K562 (cell line): ENCODE measurements at regions not wholly inside any gene's neighbourhood (a gene's known extent, or its start where the extent isn't known, plus 50 kb on each side); places are given as distances from the start of the nearest gene placed in this dataset.

Experiments
- ATAC-seq: fragments of 200-7000 bp; cut with Tn5 transposase; 3 replicates; pipeline ENCODE4 v1.9.1; 2020; ENCODE audit warnings: moderate library complexity
- BruUV-seq: library from RNA; stranded (reverse); fragments of 400-500 nt; replicated peaks from 2 replicates; lab custom pipeline; 2021; lab: Mats Ljungman, UMichigan
- CTCF ChIA-PET: fragments of 300-600 bp; formaldehyde crosslinking; extraction: SDS; loops from one replicate; lab custom pipeline; 2021; ENCODE audit warnings: low intra/inter-chr PET ratio; lab: Yijun Ruan, JAX
- POLR2A ChIA-PET: fragments of 300-600, 350-650 bp; sonication (Branson Sonifier 250); formaldehyde crosslinking; extraction: SDS; loops from one replicate; lab custom pipeline; 2021; ENCODE audit warnings: antibody characterized with exemption, inconsistent platforms; lab: Yijun Ruan, JAX
- DNase-seq, 4 experiments: peaks; one replicate each; pipeline versions ENCODE4 v3.0.0 to v3.0.0-alpha.2; 2011 to 2018; ENCODE audit warnings: low spot score in 3 of 4, mixed read lengths in 3 of 4; ENCODE audit errors: extremely low read depth in 1 of 4
- FAIRE-seq: peaks from 2 replicates; lab custom pipeline; 2011; peaks lifted over from hg19 to GRCh38; lab: Jason Lieb, UNC
- H2AFZ ChIP-seq: 2 replicates; pipeline ENCODE4 v1.6.0; 2011; ENCODE audit warnings: low read depth, low read length, control low read depth, inconsistent platforms
- H3K27ac ChIP-seq: fragments of 200-600 bp; 3 replicates; pipeline ENCODE4 v1.8.0; 2011; ENCODE audit warnings: low read depth, mild to moderate bottlenecking, control low read depth, inconsistent platforms, low read length, moderate library complexity, mixed read lengths; ENCODE audit errors: extremely low read depth
- H3K27me3 ChIP-seq, 2 experiments: fragments of 300-600 bp in 1 of 2; 2 replicates in 1 of 2; 3 replicates in 1 of 2; pipeline versions ENCODE4 v1.6.0 to v1.8.0; 2011; ENCODE audit warnings: inconsistent platforms in 2 of 2, low read length in 2 of 2, mild to moderate bottlenecking in 1 of 2, mixed read lengths in 1 of 2, moderate library complexity in 1 of 2; ENCODE audit not compliant: control insufficient read depth in 2 of 2, insufficient read depth in 2 of 2
- H3K36me3 ChIP-seq: fragments of 300-600 bp; 3 replicates; pipeline ENCODE4 v1.8.0; 2011; ENCODE audit warnings: mild to moderate bottlenecking, low read length, inconsistent platforms; ENCODE audit not compliant: control insufficient read depth, insufficient read depth
- H3K4me1 ChIP-seq, 2 experiments: fragments of 200-600 bp in 1 of 2; replicated peaks in 1 of 2; 2 replicates in 1 of 2; 3 replicates in 1 of 2; pipeline versions ENCODE4 v1.5.1 to v1.8.0; 2011; ENCODE audit warnings: inconsistent platforms in 2 of 2, low read length in 2 of 2, mild to moderate bottlenecking in 1 of 2, mixed read lengths in 1 of 2, moderate library complexity in 1 of 2; ENCODE audit not compliant: control insufficient read depth in 2 of 2, insufficient read depth in 2 of 2
- H3K4me2 ChIP-seq: 2 replicates; pipeline ENCODE4 v1.6.1; 2011; ENCODE audit warnings: low read length, control low read depth, inconsistent platforms, mixed read lengths; ENCODE audit not compliant: insufficient read depth
- H3K4me3 ChIP-seq: fragments of 200-600 bp; sonication (generic), shearing (Covaris generic); 2 replicates; pipeline ENCODE4 v1.5.1; 2016; ENCODE audit warnings: control low read depth, inconsistent platforms
- H3K79me2 ChIP-seq: fragments of 200-600 bp; 3 replicates; pipeline ENCODE4 v1.8.0; 2011; ENCODE audit warnings: low read length, inconsistent platforms; ENCODE audit not compliant: control insufficient read depth, insufficient read depth
- H3K9ac ChIP-seq, 2 experiments: 2 replicates each; pipeline versions ENCODE4 v1.6.0 to v1.6.1; 2011; ENCODE audit warnings: low read depth in 2 of 2, low read length in 2 of 2, control low read depth in 1 of 2, inconsistent platforms in 1 of 2, mild to moderate bottlenecking in 1 of 2, mixed read lengths in 1 of 2; ENCODE audit not compliant: insufficient read depth in 1 of 2
- H3K9me1 ChIP-seq: one replicate; pipeline ENCODE4 v1.6.0; 2011; ENCODE audit warnings: inconsistent platforms, mild to moderate bottlenecking, low read length, moderate library complexity; ENCODE audit not compliant: control insufficient read depth, insufficient read depth
- H3K9me3 ChIP-seq: replicated peaks from 2 replicates; pipeline ENCODE4 v1.5.1; 2011; ENCODE audit warnings: low read depth, low read length, inconsistent platforms; ENCODE audit not compliant: control insufficient read depth, insufficient read depth
- H4K20me1 ChIP-seq: replicated peaks from 2 replicates; pipeline ENCODE4 v1.6.1; 2011; ENCODE audit warnings: low read length, inconsistent platforms, mixed read lengths; ENCODE audit not compliant: control insufficient read depth, insufficient read depth
- AFF1 ChIP-seq, 2 experiments: fragments of 450-650 bp; IDR thresholded peaks; 2 replicates each; pipeline ENCODE4 v1.6.1; 2018; ENCODE audit warnings: mild to moderate bottlenecking in 2 of 2, low read depth in 1 of 2; ENCODE audit not compliant: partially characterized antibody in 2 of 2
- JUN ChIP-seq, 2 experiments: sonication (generic) in 1 of 2; formaldehyde crosslinking in 1 of 2; IDR thresholded peaks; 2 replicates each; pipeline versions ENCODE4 v1.6.1 to v1.8.0; 2012 to 2022; ENCODE audit warnings: borderline replicate concordance in 2 of 2, mild to moderate bottlenecking in 2 of 2, improper control_type of control experiment in 1 of 2, low read depth in 1 of 2, low read length in 1 of 2, missing genetic modification reagents in 1 of 2
- SMAD4 ChIP-seq: fragments of 250-450 bp; sonication (Bioruptor Pico); conservative IDR thresholded peaks from 2 replicates; pipeline ENCODE4 v1.8.0; 2021; ENCODE audit warnings: inconsistent platforms, mild to moderate bottlenecking, moderate library complexity
- SPI1 ChIP-seq: IDR thresholded peaks from 2 replicates; pipeline ENCODE4 v1.6.1; 2011; ENCODE audit warnings: low read depth, low read length, control low read depth, borderline replicate concordance
- ZBTB8A ChIP-seq: fragments of 450-650 bp; IDR thresholded peaks from 2 replicates; pipeline ENCODE4 v1.6.1; 2018; ENCODE audit warnings: mild to moderate bottlenecking, moderate library complexity; ENCODE audit not compliant: partially characterized antibody
- ZNF12 ChIP-seq: sonication (generic); formaldehyde crosslinking; IDR thresholded peaks from 2 replicates; pipeline ENCODE4 v1.4.0; 2020; ENCODE audit warnings: mild to moderate bottlenecking, missing genetic modification reagents
- whole genome bisulfite sequencing: fragments of 100-300 bp; shearing (Covaris generic); methylation state at CpG from one replicate; pipeline ENCODE4 v1.1.6; 2016; ENCODE audit warnings: low coverage, mixed read lengths; ENCODE audit not compliant: insufficient coverage; ENCODE audit errors: missing lambda C conversion rate; 5-methylcytosine and 5-hydroxymethylcytosine counted together
- in situ Hi-C: fragments of 300-500 bp; cut with MboI; formaldehyde crosslinking; loops from 4 replicates; pipeline ENCODE4 v1.15.0; 2018; ENCODE audit warnings: inconsistent platforms, mixed read lengths
- intact Hi-C: fragments of 100-400 bp; cut with micrococcal nuclease; formaldehyde crosslinking; loops from 2 replicates; pipeline ENCODE4 v1.14.2; 2022

GRCh38 chr1:166432655-166433054 is 265.9 kb upstream of the FAM78B start:
- FAIRE-seq, result no peak
- POLR2A ChIA-PET, result interaction anchor here (1.0 kb wide), 1 partner anchor 508 kb away, joined by 6 read pairs; no protein-coding TSS in a partner anchor
- in situ Hi-C loops, result no loop called here

More at GRCh38 chr1:166432655-166433054, 265.9 kb upstream of the FAM78B start:
- intact Hi-C loops, result loop anchor here (1.0 to 5.0 kb wide), 3 partner anchors 299 to 1040 kb away; no protein-coding TSS in a partner anchor
- Histone ChIP-seq H3K9me1 (no peaks in the 10 kb centered on the region), H3K9me3 (no peaks in the 10 kb centered on the region), H3K27ac (no peak overlapping the region), H3K4me1 (no peaks in the 10 kb centered on the region), H3K4me2 (no peak overlapping the region), H3K79me2 (no peaks in the 10 kb centered on the region), H4K20me1 (no peaks in the 10 kb centered on the region), H2AFZ (no peak overlapping the region), H3K9ac (no peak overlapping the region), H3K27me3 (peaks cover 0 to 6% of the 10 kb centered on the region in 2 experiments; a peak in 1 of 5 replicates), H3K36me3 (no peaks in the 10 kb centered on the region), H3K4me3 (no peak overlapping the region)
- DNase-seq (no peak), ATAC-seq (no peak)
- peak; percentile 62; the same call in 1 of the 2 replicates for TF ChIP-seq SPI1
- TF ChIP-seq AFF1 (IDR thresholded peaks at IDR 0.05; ENCODE audit: low read depth in 1 of 2, partially characterized antibody in 2 of 2), result no peak
- TF ChIP-seq JUN (IDR thresholded peaks at IDR 0.05; ENCODE audit: borderline replicate concordance, low read depth, low read length), result no peak
- no peak for TF ChIP-seq JUN (CRISPR knock-in tag; IDR thresholded peaks at IDR 0.05; ENCODE audit: borderline replicate concordance)
- TF ChIP-seq SMAD4 (CRISPR knock-in tag), result no peak
- TF ChIP-seq ZBTB8A, result no peak
- no peak for TF ChIP-seq ZNF12 (CRISPR knock-in tag)
- WGBS, result 3% methylated on average over 2 of the region's 2 CpGs
- CTCF ChIA-PET, result interaction anchor here (0.6 kb wide), 1 partner anchor 507 kb away, joined by 3 read pairs; no protein-coding TSS in a partner anchor
- BruUV-seq, result no TSS peak
